ENCODE measurements at regions not wholly inside any gene's neighbourhood (a gene's known extent, or its start where the extent isn't known, plus 50 kb on each side); places are given as distances from the start of the nearest gene placed in this dataset.

DNA sequence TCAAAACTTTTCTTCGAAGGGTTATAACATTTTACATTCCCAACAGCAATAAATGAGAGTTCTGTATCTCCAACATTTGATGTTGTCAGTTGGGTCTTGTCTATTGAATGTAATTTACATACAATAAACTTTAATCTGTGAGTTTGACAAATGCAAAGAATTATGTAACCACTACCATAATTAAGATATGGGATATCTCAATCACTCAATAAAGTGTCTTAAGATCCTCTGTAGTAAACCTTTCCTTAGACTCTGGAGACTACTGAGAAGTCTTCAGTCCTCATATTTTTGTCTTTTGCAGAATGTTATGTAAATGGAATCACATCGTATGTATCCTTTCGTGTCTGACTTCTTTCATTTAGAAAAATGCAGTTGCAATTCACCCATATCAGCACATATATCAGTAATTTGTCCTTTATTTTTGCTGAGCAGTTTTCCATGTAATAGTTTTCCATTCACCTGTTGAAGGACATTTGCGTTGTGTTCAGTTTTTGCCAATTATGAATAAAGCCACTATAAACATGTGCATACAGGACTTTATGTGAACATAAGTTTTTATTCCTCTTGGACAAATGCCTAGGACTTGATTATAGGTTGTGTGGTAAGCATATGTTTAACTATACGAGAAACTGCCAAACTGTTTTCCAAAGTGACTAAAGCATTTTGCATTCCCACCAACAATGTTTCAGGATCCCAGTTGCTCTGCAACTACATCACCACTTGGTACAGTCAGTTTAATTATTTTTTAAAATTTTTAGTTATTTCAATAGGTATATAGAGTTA, 784.6 kb upstream of the ZNF608 start:
- Histone ChIP-seq H3K27me3 (no peaks in the 10 kb centered on the region), H3K27ac (no peak overlapping the region), H3K9me3 (no peaks in the 10 kb centered on the region), H3K4me1 (no peaks in the 10 kb centered on the region), H3K36me3 (no peaks in the 10 kb centered on the region), H3K4me3 (no peak overlapping the region)
- intact Hi-C loops (cut with DNase I), result no loop called here
- no peak for DNase-seq
- TF ChIP-seq EP300 (IDR thresholded peaks at IDR 0.05), result no peak
- TF ChIP-seq, protein P1, sequence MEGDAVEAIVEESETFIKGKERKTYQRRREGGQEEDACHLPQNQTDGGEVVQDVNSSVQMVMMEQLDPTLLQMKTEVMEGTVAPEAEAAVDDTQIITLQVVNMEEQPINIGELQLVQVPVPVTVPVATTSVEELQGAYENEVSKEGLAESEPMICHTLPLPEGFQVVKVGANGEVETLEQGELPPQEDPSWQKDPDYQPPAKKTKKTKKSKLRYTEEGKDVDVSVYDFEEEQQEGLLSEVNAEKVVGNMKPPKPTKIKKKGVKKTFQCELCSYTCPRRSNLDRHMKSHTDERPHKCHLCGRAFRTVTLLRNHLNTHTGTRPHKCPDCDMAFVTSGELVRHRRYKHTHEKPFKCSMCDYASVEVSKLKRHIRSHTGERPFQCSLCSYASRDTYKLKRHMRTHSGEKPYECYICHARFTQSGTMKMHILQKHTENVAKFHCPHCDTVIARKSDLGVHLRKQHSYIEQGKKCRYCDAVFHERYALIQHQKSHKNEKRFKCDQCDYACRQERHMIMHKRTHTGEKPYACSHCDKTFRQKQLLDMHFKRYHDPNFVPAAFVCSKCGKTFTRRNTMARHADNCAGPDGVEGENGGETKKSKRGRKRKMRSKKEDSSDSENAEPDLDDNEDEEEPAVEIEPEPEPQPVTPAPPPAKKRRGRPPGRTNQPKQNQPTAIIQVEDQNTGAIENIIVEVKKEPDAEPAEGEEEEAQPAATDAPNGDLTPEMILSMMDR (IDR thresholded peaks at IDR 0.05), result no peak
- TF ChIP-seq POLR2A (IDR thresholded peaks at IDR 0.05), result no peak
- TF ChIP-seq POLR2AphosphoS5 (IDR thresholded peaks at IDR 0.05), result no peak
- WGBS, 2 donors, result 22 to 75% methylated on average over 5 of the region's 5 CpGs

DNA sequence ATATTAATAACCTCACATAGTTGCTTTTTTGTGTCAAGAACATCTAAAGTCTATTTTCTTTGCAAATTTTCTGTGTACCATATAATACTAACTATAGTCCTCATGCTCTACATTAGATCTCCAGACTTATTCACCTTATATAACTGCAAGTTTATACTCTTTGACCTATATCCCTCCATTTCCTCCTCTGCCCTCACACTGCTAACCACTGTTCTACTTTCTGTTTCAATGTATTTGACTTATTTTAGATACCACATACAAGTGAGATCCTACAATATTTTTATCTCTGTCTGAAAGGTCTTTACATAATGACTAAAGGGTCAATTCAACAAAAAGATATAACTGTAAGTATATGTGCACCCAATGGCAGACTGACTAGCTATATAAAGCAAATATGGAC, 789.7 kb upstream of the ZNF608 start:
- intact Hi-C loops (cut with DNase I), result no loop called here
- H3K4me1 ChIP-seq, result no peaks in the 10 kb centered on the region
- TF ChIP-seq EP300 (IDR thresholded peaks at IDR 0.05) (no peak), POLR2AphosphoS5 (IDR thresholded peaks at IDR 0.05) (no peak), POLR2A (IDR thresholded peaks at IDR 0.05) (no peak)
- TF ChIP-seq, protein P1 (IDR thresholded peaks at IDR 0.05), result no peak

DNA sequence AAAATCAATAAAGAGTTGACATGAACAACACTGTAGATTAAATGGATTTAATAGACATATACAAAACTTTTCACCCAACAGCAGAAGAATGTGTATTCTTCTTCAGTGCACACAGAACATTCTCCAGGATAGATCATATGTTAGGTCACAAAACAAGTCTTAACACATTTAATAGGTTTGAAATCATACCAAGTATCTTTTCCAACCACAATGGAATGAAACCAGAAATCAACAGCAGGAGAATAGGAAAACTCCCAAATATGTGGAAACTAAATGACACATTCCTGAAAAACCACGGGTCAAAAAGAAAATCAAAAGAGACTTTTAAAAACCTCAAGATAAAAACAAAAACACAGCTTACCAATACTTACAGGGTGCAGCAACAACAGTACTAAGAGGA, 790.1 kb upstream of the ZNF608 start:
- DNase-seq, result no peak
- no peak overlapping the region for H3K4me3 ChIP-seq
- no peak overlapping the region for H3K27ac ChIP-seq
- no peaks in the 10 kb centered on the region for H3K27me3 ChIP-seq
- intact Hi-C loops (cut with DNase I), result no loop called here
- 45 to 77% methylated on average over 1 of the region's 1 CpG for WGBS, 2 donors
- peaks cover 0 to 6% (median 0%) of the 10 kb centered on the region in 4 donors for H3K9me3 ChIP-seq
- H3K4me1 ChIP-seq, result no peaks in the 10 kb centered on the region
- TF ChIP-seq EP300 (IDR thresholded peaks at IDR 0.05) (no peak), POLR2A (IDR thresholded peaks at IDR 0.05) (no peak), POLR2AphosphoS5 (IDR thresholded peaks at IDR 0.05) (no peak)
- TF ChIP-seq, protein P1 (IDR thresholded peaks at IDR 0.05), result no peak
- H3K36me3 ChIP-seq, result no peaks in the 10 kb centered on the region

More for the DNA sequence above, 789.7 kb upstream of the ZNF608 start:
- Histone ChIP-seq H3K27ac (no peak overlapping the region), H3K4me3 (no peak overlapping the region), H3K9me3 (peaks cover 0 to 6% (median 0%) of the 10 kb centered on the region in 4 donors), H3K36me3 (no peaks in the 10 kb centered on the region), H3K27me3 (no peaks in the 10 kb centered on the region)
- DNase-seq, result no peak

DNA sequence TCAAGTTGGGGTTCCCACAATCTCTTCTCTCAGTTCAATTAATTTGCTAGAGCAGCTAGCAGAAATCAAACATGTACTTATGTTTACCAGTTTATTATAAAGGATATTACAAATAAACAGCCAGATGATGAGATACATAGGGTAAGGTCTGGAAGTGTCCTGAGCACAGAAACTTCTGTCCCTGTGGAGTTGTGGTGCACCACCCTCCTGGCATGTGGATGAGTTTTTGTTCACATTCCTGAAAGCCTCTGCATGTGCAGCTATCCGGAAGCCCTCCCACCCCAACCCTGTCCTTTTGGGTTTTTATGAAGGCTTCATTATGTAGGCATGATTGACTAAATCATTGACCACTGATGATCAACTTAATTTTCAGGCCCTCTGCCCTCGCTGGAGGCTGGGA, 791.2 kb upstream of the ZNF608 start:
- Histone ChIP-seq H3K27me3 (no peaks in the 10 kb centered on the region), H3K4me3 (no peak overlapping the region), H3K36me3 (no peaks in the 10 kb centered on the region), H3K4me1 (no peaks in the 10 kb centered on the region), H3K27ac (no peak overlapping the region), H3K9me3 (peaks cover 0 to 6% (median 0%) of the 10 kb centered on the region in 4 donors)
- no peak for DNase-seq
- TF ChIP-seq POLR2AphosphoS5 (IDR thresholded peaks at IDR 0.05) (no peak), POLR2A (IDR thresholded peaks at IDR 0.05) (no peak), EP300 (IDR thresholded peaks at IDR 0.05) (no peak)
- TF ChIP-seq, protein P1 (IDR thresholded peaks at IDR 0.05), result no peak
- intact Hi-C loops (cut with DNase I), result no loop called here
- 92 to 94% methylated on average over 2 of the region's 2 CpGs for WGBS, 2 donors

DNA sequence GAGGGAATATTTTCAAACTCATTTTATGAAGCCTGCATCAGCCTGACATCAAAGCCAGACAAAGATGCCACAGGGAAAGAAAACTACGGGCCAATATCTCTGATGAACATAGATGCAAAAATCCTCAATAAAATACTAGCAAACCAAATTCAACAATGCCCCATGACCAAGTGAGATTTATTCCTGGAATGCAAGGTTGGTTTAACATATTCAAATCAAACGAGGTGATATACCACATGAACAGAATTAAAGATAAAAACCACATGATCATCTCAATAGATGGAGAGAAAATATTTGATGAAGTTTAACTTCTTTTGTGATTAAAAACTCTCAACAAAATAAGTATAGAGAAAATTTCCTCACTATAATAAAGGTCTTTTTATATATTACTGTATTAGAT, 792.0 kb upstream of the ZNF608 start:
- no peak overlapping the region for H3K4me3 ChIP-seq
- peaks cover 0 to 6% (median 0%) of the 10 kb centered on the region in 4 donors for H3K9me3 ChIP-seq
- intact Hi-C loops (cut with DNase I), result no loop called here
- TF ChIP-seq EP300 (IDR thresholded peaks at IDR 0.05) (no peak), POLR2A (IDR thresholded peaks at IDR 0.05) (no peak), POLR2AphosphoS5 (IDR thresholded peaks at IDR 0.05) (no peak)
- TF ChIP-seq, protein P1 (IDR thresholded peaks at IDR 0.05), result no peak
- no peaks in the 10 kb centered on the region for H3K36me3 ChIP-seq
- H3K27ac ChIP-seq, result no peak overlapping the region
- DNase-seq, result no peak
- WGBS, 2 donors, result 88 to 90% methylated on average over 2 of the region's 2 CpGs
- H3K4me1 ChIP-seq, result no peaks in the 10 kb centered on the region
- no peaks in the 10 kb centered on the region for H3K27me3 ChIP-seq

All from sigmoid colon (tissue), 6 donors.